GM12892 (cell line): ENCODE measurements at regions not wholly inside any gene's neighbourhood (a gene's known extent, or its start where the extent isn't known, plus 50 kb on each side); places are given as distances from the start of the nearest gene placed in this dataset.

Experiments
- POLR2A ChIP-seq: IDR thresholded peaks from 2 replicates; pipeline ENCODE4 v1.6.1; 2011; ENCODE audit warnings: low read depth, low read length, control low read depth
- POLR2AphosphoS5 ChIP-seq: IDR thresholded peaks from 2 replicates; pipeline ENCODE4 v1.6.1; 2011; ENCODE audit warnings: low read depth, low read length, control low read depth
- TAF1 ChIP-seq: IDR thresholded peaks from 2 replicates; pipeline ENCODE4 v1.6.1; 2011; ENCODE audit warnings: low read depth, mild to moderate bottlenecking, control low read depth, low read length, borderline replicate concordance

GRCh38 chr20:61099806-61100205 is 152.3 kb upstream of the CDH4 start:
- TF ChIP-seq POLR2A (no peak), POLR2AphosphoS5 (no peak), TAF1 (no peak)
